Astrocyte of the cerebellum (primary cell): ENCODE measurements at regions not wholly inside any gene's neighbourhood (a gene's known extent, or its start where the extent isn't known, plus 50 kb on each side); places are given as distances from the start of the nearest gene placed in this dataset.

Source experiments
- DNase-seq: peaks from one replicate; pipeline ENCODE4 v3.0.0-alpha.2; 2011; ENCODE audit warnings: low read depth
- H3K4me3 ChIP-seq: 2 replicates; pipeline ENCODE4 v1.5.1; 2011; ENCODE audit warnings: mild to moderate bottlenecking, low read depth, low read length, moderate library complexity
- CTCF ChIP-seq: IDR thresholded peaks from 2 replicates; pipeline ENCODE4 v1.5.1; 2012; ENCODE audit warnings: low read length, low read depth, moderate library complexity, mild to moderate bottlenecking; ENCODE audit errors: missing control alignments
- in situ Hi-C: cut with HindIII; loops from 2 replicates; pipeline ENCODE4 v1.10.0; 2017; ENCODE audit warnings: low sequenced_read_pairs

GRCh38 chr1:59078070-59078800 is 218.7 kb upstream of the FGGY start:
- DNase-seq, result no peak
- in situ Hi-C loops, result no loop called here
- TF ChIP-seq CTCF, result no peak
- H3K4me3 ChIP-seq, result no peak overlapping the region

GRCh38 chr1:59078866-59079265 is 218.0 kb upstream of the FGGY start:
- no peak for TF ChIP-seq CTCF
- in situ Hi-C loops, result no loop called here
- no peak overlapping the region for H3K4me3 ChIP-seq
- DNase-seq, result no peak

- in situ Hi-C loops, result loop anchor here (5.0 kb wide), 1 partner anchor 292 kb away; no protein-coding TSS in a partner anchor
- no peak for DNase-seq
- TF ChIP-seq CTCF, result no peak
- H3K4me3 ChIP-seq, result no peak overlapping the region
These were observed 217.3 kb upstream of the FGGY start for GRCh38 chr1:59079434-59080140.

- no peak for TF ChIP-seq CTCF
- DNase-seq, result no peak
- H3K4me3 ChIP-seq, result no peak overlapping the region
- in situ Hi-C loops, result loop anchor here (5.0 kb wide), 1 partner anchor 294 kb away; no protein-coding TSS in a partner anchor
These were observed 215.7 kb upstream of the FGGY start for GRCh38 chr1:59081181-59081580.

GRCh38 chr1:59081795-59082194 is 215.1 kb upstream of the FGGY start:
- TF ChIP-seq CTCF, result no peak
- in situ Hi-C loops, result loop anchor here (5.0 kb wide), 1 partner anchor 294 kb away; no protein-coding TSS in a partner anchor
- no peak for DNase-seq
- H3K4me3 ChIP-seq, result no peak overlapping the region

GRCh38 chr1:59083946-59084865 is 212.7 kb upstream of the FGGY start:
- TF ChIP-seq CTCF, result no peak
- no peak overlapping the region for H3K4me3 ChIP-seq
- DNase-seq, result no peak
- in situ Hi-C loops, result loop anchor here (5.0 kb wide), 1 partner anchor 297 kb away; no protein-coding TSS in a partner anchor
